ENCODE measurements at regions not wholly inside any gene's neighbourhood (a gene's known extent, or its start where the extent isn't known, plus 50 kb on each side); places are given as distances from the start of the nearest gene placed in this dataset.

GRCh38 chr4:41443340-41444079 lies 94.4 kb upstream of the LIMCH1 start:
- Histone ChIP-seq H3K4me3 (no peak overlapping the region), H3F3A (replicated peaks; ENCODE audit: low read depth) (no peaks in the 10 kb centered on the region), H3K4me2 (no peak overlapping the region), H3K79me2 (replicated peaks; ENCODE audit: insufficient read depth) (no peaks in the 10 kb centered on the region), H2AFZ (no peak overlapping the region; the same call in 1 of the 2 replicates), H3K9me2 (ENCODE audit: insufficient read depth) (no peaks in the 10 kb centered on the region; the same call in 1 of the 2 replicates), H3K36me3 (ENCODE audit: insufficient read depth) (no peaks in the 10 kb centered on the region), H4K20me1 (replicated peaks; ENCODE audit: insufficient read depth) (no peaks in the 10 kb centered on the region), H3K27ac (ENCODE audit: low read depth) (no peak overlapping the region), H3K27me3 (ENCODE audit: insufficient read depth) (no peaks in the 10 kb centered on the region), H3K4me1 (ENCODE audit: insufficient read depth) (0 out of 2 replicates have a peak, but pooled peaks cover 10% of the 10 kb centered on the region)
- no peaks in the 10 kb centered on the region for H3K36me3 Mint-ChIP-seq (ENCODE audit: low read depth)
- ATAC-seq (no peak), DNase-seq (ENCODE audit: low spot score) (no peak)
- H3K4me1 Mint-ChIP-seq, result peaks cover 3% of the 10 kb centered on the region; the same call in 2 of the 3 replicates
- H3K27me3 Mint-ChIP-seq (ENCODE audit: insufficient read depth, low read depth, poor library complexity), result peaks cover 4% of the 10 kb centered on the region
- TF ChIP-seq REST (IDR thresholded peaks at IDR 0.05; ENCODE audit: unreplicated experiment), result no peak
- TF ChIP-seq ZNF462 (CRISPR knock-in tag; IDR thresholded peaks at IDR 0.05), result no peak
- no peak for TF ChIP-seq NANOG (IDR thresholded peaks at IDR 0.05; ENCODE audit: borderline replicate concordance)
- no peak for TF ChIP-seq ZNF114 (CRISPR knock-in tag; IDR thresholded peaks at IDR 0.05)
- TF ChIP-seq EZH2 (IDR thresholded peaks at IDR 0.05; ENCODE audit: low read depth, unreplicated experiment), result no peak
- no peak for TF ChIP-seq ETS1 (IDR thresholded peaks at IDR 0.05)
- no peak for TF ChIP-seq STAT1 (IDR thresholded peaks at IDR 0.05; ENCODE audit: unreplicated experiment)
- no peak for TF ChIP-seq CREB1 (CRISPR knock-in tag; IDR thresholded peaks at IDR 0.05; ENCODE audit: low read depth)
- no peak for TF ChIP-seq POLR2AphosphoS5 (IDR thresholded peaks at IDR 0.05; ENCODE audit: low read depth)
- no peak for TF ChIP-seq CTCF (conservative IDR thresholded peaks at IDR 0.05; ENCODE audit: low read depth in 2 of 2)
- TF ChIP-seq ZNF331 (CRISPR knock-in tag; IDR thresholded peaks at IDR 0.05; ENCODE audit: low read depth), result no peak
- TF ChIP-seq JUNB (IDR thresholded peaks at IDR 0.05; ENCODE audit: unreplicated experiment), result no peak
- TF ChIP-seq EZH2phosphoT487 (IDR thresholded peaks at IDR 0.05; ENCODE audit: unreplicated experiment), result no peak
- H3K27ac Mint-ChIP-seq, result no peak overlapping the region
- no peak overlapping the region for H3K4me3 Mint-ChIP-seq
- H3K9me3 Mint-ChIP-seq, result no peaks in the 10 kb centered on the region
